ENCODE measurements at regions not wholly inside any gene's neighbourhood (a gene's known extent, or its start where the extent isn't known, plus 50 kb on each side); places are given as distances from the start of the nearest gene placed in this dataset.

DNA sequence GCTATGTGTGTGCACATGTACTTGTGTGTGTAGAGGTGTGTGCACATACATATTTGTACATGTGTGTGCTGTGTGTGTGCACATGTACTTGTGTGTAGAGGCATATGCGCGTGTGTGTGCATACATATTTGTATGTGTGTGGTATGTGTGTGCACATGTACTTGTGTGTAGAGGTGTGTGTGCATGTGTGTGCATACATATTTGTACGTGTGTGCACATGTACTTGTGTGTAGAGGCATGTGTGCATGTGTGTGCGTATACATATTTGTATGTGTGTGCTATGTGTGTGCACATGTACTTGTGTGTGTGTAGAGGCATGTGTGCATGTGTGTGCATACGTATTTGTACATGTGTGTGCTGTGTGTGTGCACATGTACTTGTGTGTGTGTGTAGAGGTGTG lies 291.9 kb downstream of the AJAP1 start:
- Histone ChIP-seq H3K4me1 (no peaks in the 10 kb centered on the region), H3K27ac (no peak overlapping the region), H3K9me3 (no peaks in the 10 kb centered on the region), H3K36me3 (no peaks in the 10 kb centered on the region), H3K4me3 (no peak overlapping the region), H3K27me3 (peaks cover 0 to 5% (median 0%) of the 10 kb centered on the region in 3 donors)
- intact Hi-C loops (cut with DNase I): no loop called here
- 91% methylated on average over 5 of the region's 5 CpGs for WGBS, 2 donors
- TF ChIP-seq CTCF (IDR thresholded peaks at IDR 0.05) (no peak), POLR2A (IDR thresholded peaks at IDR 0.05) (no peak), EP300 (IDR thresholded peaks at IDR 0.05) (no peak), POLR2AphosphoS5 (IDR thresholded peaks at IDR 0.05) (no peak)
- DNase-seq: no peak

GRCh38 chr1:4944911-4945310 lies 290.5 kb downstream of the AJAP1 start:
- H3K4me1 ChIP-seq: no peaks in the 10 kb centered on the region
- TF ChIP-seq POLR2A (IDR thresholded peaks at IDR 0.05): no peak
- no peak for TF ChIP-seq POLR2AphosphoS5 (IDR thresholded peaks at IDR 0.05)
- no peak for TF ChIP-seq CTCF (IDR thresholded peaks at IDR 0.05)
- TF ChIP-seq EP300 (IDR thresholded peaks at IDR 0.05): no peak
- intact Hi-C loops (cut with DNase I): no loop called here
- H3K27me3 ChIP-seq: peaks cover 0 to 5% (median 0%) of the 10 kb centered on the region in 3 donors
- peaks cover 0 to under 1% (median 0%) of the 10 kb centered on the region in 4 donors for H3K9me3 ChIP-seq
- no peaks in the 10 kb centered on the region for H3K36me3 ChIP-seq
- no peak for DNase-seq
- WGBS, 2 donors: 86 to 88% methylated on average over 9 of the region's 9 CpGs
- H3K27ac ChIP-seq: no peak overlapping the region
- H3K4me3 ChIP-seq: no peak overlapping the region

- no peak overlapping the region for H3K27ac ChIP-seq
- DNase-seq: no peak
- peaks cover 0 to 6% (median 0%) of the 10 kb centered on the region in 4 donors for H3K9me3 ChIP-seq
- no peak overlapping the region for H3K4me3 ChIP-seq
- intact Hi-C loops (cut with DNase I): no loop called here
- TF ChIP-seq POLR2AphosphoS5 (IDR thresholded peaks at IDR 0.05) (no peak), POLR2A (IDR thresholded peaks at IDR 0.05) (no peak), CTCF (IDR thresholded peaks at IDR 0.05) (no peak), EP300 (IDR thresholded peaks at IDR 0.05) (no peak)
- no peaks in the 10 kb centered on the region for H3K4me1 ChIP-seq
- 76 to 87% methylated on average over 5 of the region's 5 CpGs for WGBS, 2 donors
- no peaks in the 10 kb centered on the region for H3K36me3 ChIP-seq
- peaks cover 0 to 4% (median 0%) of the 10 kb centered on the region in 3 donors for H3K27me3 ChIP-seq
These were observed 289.7 kb downstream of the AJAP1 start for GRCh38 chr1:4944072-4944471.

DNA sequence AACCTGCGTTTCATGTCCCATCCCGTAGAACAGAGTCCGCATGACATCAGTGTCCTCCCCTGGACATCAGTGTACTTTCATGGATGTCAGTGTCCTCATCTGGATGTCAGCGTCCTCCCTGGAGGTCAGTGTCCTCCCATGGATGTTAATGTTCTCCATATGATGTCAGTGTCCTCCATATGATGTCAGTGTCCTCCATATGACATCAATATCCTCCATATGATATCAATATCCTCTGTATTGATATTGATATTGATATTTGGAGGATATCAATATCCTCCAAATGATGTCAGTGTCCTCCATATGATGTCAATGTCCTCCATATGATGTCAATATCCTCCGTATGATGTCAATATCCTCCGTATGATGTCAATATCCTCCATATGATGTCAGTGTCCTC lies 284.9 kb downstream of the AJAP1 start:
- no peak for DNase-seq
- intact Hi-C loops (cut with DNase I): no loop called here
- WGBS, 2 donors: 80 to 84% methylated on average over 6 of the region's 6 CpGs
- Histone ChIP-seq H3K9me3 (peaks cover 0 to 6% (median 0%) of the 10 kb centered on the region in 4 donors), H3K36me3 (no peaks in the 10 kb centered on the region), H3K27me3 (no peaks in the 10 kb centered on the region), H3K4me3 (no peak overlapping the region), H3K4me1 (peaks cover 0 to 10% (median 5%) of the 10 kb centered on the region in 4 donors), H3K27ac (no peak overlapping the region)
- TF ChIP-seq EP300 (IDR thresholded peaks at IDR 0.05): no peak
- TF ChIP-seq CTCF (IDR thresholded peaks at IDR 0.05): no peak
- no peak for TF ChIP-seq POLR2A (IDR thresholded peaks at IDR 0.05)
- no peak for TF ChIP-seq POLR2AphosphoS5 (IDR thresholded peaks at IDR 0.05)

DNA sequence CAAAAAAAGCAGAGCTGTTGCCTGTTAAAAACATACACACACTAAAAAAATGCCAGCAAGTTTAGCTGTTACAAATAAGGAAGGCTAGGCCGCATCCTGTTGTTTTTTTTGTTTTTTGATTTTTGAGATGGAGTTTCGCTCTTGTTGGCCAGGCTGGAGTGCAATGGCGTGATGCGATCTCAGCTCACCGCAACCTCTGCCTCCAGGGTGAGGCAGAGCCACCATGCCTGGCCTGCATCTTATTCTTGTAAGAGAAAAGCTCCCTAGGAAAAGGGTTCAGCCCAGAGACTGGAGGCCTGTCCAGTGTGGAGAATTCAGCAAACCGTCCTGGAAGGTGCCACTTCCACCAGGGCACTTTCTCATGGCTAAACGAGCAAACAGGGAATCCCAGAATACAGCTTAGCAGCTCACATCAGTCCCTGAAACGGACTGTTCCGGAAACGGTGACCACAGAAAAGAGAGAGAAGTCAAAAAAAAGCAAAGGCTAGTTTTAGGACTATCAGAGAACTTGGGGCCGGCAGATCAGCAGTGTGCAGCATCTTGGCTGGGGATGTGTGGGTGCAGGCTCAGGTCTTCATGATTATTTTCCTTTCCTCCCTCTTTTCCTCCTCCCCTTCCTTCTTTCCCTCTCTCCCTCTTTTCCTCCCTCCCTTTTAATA lies 283.6 kb downstream of the AJAP1 start:
- Histone ChIP-seq H3K4me3 (no peak overlapping the region), H3K36me3 (no peaks in the 10 kb centered on the region), H3K9me3 (peaks cover 0 to 6% (median 0%) of the 10 kb centered on the region in 4 donors), H3K27me3 (no peaks in the 10 kb centered on the region), H3K4me1 (peaks cover 0 to 10% (median 5%) of the 10 kb centered on the region in 4 donors), H3K27ac (no peak overlapping the region)
- TF ChIP-seq POLR2AphosphoS5 (IDR thresholded peaks at IDR 0.05) (no peak), CTCF (IDR thresholded peaks at IDR 0.05) (no peak), POLR2A (IDR thresholded peaks at IDR 0.05) (no peak), EP300 (IDR thresholded peaks at IDR 0.05) (no peak)
- intact Hi-C loops (cut with DNase I): no loop called here
- 88 to 90% methylated on average over 11 of the region's 11 CpGs for WGBS, 2 donors
- no peak for DNase-seq
